ENCODE measurements at regions not wholly inside any gene's neighbourhood (a gene's known extent, or its start where the extent isn't known, plus 50 kb on each side); places are given as distances from the start of the nearest gene placed in this dataset.
"Not testable (repeated sequence)": the region's sequence is repeated elsewhere in the genome, so short reads cannot be mapped to it uniquely, and the experiment has no call there.

- DNase-seq, result not testable (repeated sequence)
Observed at GRCh38 chrX:879756-880698, 249.4 kb downstream of the SHOX start.

DNA sequence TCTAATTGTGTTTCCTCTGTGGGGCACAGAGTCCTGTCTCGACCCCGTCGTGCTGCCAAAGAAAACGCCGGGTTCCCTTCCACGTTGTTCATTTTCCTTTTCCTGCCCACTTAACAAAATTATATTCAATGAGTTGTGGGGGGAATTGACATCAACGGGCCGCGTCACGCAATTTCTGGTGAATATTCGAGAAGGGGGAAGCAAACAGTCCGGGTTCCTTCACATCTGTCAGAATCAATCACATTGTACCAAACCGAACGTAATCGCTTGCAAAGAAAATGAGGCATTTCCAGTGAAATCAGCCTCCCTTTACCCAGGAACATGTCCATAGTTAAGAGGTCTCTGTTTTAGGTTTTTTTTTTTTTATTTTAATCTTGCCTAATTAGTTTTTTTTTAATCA is 243.5 kb downstream of the SHOX start:
- DNase-seq, result no peak

DNA sequence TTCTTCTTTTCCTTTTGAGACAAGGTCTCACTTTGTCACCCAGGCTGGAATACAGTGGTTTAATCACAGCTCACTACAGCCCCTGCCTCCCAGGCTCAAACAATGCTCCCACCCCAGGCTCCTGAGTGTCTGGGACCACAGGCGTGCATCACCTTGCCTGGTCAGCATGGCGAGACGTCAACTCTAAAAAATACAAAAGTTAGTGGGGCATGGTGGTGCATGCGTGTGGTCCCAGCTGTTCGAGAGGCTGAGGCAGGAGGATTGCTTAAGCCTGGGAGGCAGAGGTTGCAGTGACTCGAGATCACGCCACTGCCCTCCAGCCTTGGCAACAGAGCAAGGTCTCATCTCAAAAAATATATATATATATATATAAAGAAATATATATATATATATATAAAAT is 242.4 kb downstream of the SHOX start:
- no peak for DNase-seq

DNA sequence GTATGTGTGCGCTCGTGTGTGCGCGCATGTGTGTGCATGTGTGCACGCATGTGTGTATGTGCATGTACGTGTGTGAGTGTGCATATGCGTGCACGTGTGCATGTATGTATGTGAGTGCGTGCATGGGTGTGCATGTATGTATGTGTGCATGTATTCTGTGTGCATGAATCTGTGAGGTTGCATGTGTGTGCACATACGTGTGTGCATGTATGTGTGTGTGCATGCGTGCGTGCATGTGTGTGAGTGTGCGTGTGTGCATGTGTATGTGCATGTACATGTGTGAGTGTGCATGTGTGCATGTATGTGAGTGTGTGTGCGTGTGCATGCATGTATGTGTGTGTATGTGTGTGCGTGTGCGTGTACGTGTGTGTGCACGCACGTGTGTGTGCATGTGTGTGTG is 241.5 kb downstream of the SHOX start:
- no peak for DNase-seq

- DNase-seq, result no peak
Observed at GRCh38 chrX:871626-872025, 241.0 kb downstream of the SHOX start.

DNA sequence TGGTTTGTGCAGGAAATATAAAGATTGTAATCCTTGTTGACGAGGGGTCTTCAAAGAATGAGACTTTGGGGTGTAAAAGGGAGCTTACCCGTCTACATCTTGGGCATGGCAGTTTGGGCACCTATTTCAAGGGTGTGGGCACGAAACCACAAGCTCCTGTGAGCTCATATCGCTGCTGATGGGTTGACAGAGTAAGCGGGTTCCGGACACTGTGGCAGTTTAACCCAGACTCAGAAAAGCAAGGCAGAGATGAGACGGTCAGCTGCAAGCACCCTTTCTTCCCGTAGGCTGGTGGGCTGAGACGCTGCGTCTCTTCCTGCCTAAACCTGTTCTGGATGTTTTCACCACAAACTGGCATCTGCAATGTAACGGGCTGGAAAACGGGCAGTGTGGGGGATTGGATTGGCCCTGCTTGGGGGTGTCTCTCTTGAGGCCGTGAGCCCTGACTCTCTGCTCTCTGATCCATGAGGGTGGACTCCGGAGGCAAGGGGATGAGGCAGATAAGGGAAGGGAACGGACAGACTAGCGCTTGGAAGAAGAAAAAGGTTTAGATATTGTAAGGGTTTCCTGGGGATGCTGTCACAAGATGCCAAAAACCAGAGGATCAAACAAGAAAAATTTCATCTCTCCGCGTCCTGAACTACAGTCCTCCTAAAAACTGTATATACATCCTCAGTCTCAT is 237.5 kb downstream of the SHOX start:
- DNase-seq, result no peak

- DNase-seq, result no peak
Observed at GRCh38 chrX:867502-867901, 236.9 kb downstream of the SHOX start.

- DNase-seq, result no peak
Observed at GRCh38 chrX:866441-866990, 235.9 kb downstream of the SHOX start.

DNA sequence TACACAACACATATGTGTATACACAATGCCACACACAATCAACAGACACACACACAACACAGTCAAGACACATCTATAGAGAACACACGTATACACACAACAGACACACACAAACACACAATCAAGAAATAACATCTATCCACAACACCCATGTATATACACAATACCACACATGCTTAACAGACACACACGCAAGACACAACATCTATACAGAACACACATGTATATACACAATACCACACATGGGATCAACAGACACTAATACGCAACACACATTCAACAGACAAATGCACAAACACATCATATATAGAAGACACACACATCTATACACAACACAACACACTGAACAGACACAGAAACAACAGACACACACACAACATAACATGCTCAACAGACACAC is 234.8 kb downstream of the SHOX start:
- no peak for DNase-seq

- no peak for DNase-seq
Observed at GRCh38 chrX:861921-862320, 231.3 kb downstream of the SHOX start.

DNA sequence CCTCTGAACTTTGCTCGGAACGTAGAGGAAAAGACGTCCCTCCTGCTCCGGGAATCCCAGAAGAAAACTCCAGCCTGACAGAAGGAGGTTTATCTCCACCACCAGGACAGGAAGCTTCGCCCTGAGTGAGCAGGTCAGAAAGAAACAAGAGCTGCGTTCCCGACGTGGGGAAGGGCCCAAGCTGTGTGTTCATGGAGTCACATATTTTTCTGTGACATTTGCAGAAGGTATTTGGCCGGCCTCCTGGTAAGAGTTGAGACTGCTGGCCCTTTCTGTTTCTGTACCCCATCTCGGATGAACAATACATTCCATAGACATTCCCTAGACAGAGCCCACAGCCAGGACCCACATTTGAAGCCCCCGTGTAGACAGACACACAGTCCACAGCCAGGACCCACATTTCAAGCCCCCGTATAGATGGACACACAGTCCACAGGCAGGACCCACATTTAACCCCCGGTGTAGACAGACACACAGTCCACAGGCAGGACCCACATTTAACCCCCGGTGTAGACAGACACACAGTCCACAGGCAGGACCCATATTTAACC is 230.8 kb downstream of the SHOX start:
- DNase-seq, result no peak

- no peak for DNase-seq
Observed at GRCh38 chrX:859329-859728, 228.7 kb downstream of the SHOX start.

DNA sequence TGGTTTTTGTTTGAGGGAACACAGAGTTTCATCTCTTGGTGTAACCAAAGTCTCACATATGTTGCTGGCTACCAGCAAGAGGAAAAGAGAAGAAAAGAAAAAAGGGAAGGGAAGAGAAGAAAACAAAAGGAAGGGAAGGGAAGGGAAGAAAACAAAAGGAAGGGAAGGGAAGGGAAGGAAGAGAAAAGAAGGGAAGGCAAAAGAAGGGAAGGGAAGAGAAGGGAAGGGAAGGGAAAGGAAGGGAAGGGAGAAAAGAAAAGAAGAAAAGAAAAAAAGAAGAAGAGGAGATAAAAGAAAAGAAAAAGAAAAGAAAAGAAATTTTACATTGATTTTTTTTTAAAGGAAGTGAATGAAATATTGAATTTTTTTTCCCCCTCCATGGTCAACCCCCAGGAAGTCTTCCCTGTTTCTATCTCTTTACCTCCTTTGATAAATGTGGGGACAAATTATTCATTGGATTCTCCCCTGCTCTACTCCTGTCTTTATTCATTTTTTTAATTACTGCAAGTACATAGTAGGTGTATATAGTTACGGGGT is 228.0 kb downstream of the SHOX start:
- no peak for DNase-seq

- no peak for DNase-seq
Observed at GRCh38 chrX:857376-857775, 226.8 kb downstream of the SHOX start.

- no peak for DNase-seq
Observed at GRCh38 chrX:856566-857290, 226.1 kb downstream of the SHOX start.

DNA sequence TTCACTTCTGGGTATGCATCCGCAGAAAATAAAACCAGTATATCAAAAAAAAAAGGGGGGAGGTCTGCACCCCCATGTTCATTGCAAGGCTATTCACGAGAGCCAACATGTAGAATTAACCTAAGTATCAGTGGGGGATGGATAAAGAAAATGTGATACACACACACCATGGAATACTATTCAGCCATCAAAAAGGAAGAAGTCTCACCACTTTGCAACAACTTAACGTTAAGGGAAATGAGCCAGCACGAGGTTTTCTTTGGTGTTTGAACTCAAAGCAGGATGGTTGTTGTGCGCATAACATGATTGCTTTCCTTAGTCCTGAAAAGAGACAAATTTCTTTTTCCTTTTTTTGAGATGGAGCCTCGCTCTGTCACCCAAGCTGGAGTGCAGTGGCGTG is 222.7 kb downstream of the SHOX start:
- DNase-seq, result no peak

- DNase-seq, result no peak
Observed at GRCh38 chrX:850471-850916, 219.9 kb downstream of the SHOX start.

DNA sequence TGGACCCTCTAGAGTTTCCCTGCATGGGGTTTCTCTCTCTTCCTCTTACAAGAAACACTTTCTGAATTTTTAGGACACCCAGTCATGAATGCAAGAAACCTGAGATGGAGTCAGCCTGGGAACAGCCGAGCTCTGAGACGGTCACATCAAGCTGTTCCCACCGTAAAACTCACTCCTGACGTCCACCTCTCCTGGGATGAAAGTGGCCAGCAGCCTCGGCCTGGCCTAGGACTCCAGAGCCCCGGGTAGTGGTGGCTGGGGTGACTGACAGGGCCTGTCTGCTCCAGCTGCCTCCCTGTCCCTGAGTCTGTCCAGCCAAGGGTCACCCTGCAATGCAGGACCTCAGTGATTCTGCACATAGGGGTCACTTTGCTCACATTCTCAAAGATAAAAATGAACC is 217.8 kb downstream of the SHOX start:
- DNase-seq, result no peak

DNA sequence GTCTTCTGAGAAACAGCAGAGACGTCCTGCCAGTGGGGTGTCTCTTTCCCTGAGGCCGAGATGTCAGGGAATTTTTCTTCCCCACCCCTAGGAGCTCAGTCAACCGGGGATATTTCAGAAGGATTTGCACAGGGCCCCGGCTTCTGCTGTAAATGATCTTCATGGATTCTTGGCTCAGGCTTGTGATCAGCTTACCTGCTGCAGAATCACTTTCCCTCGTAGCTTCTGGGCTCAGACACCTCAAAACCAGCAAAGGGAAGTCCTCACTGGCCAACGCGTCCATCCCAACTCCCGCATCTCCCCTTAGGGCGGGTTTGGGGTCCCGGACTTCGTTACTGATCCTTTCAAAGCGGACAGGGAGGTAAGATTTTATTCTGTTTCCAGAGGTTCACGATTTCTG is 212.7 kb downstream of the SHOX start:
- no peak for DNase-seq

- DNase-seq, result no peak
Observed at GRCh38 chrX:840556-840955, 210.0 kb downstream of the SHOX start.

- DNase-seq, result not testable (repeated sequence)
Observed at GRCh38 chrX:838666-839065, 208.1 kb downstream of the SHOX start.

GRCh38 chrX:835857-836256 is 205.3 kb downstream of the SHOX start:
- DNase-seq, result not testable (repeated sequence)

DNA sequence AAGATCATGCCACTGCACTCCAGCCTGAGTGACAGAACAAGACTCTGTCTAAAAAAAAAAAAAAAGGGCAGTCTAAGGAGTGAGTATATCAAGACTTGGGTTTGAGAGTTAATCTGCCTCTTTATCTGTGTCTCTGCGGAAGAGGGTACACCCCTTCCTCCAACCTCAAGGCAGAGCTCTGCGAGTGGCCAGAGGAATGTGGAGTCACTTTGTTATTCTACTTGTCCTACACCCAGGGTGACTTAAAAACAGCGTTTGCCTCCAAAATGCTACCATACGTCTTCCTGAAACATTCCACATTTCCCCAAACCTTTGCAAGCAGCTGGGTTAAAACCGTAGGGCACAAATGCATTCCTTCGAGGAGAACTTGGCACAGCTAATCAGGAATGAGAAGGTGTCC is 199.9 kb downstream of the SHOX start:
- no peak for DNase-seq

All from activated CD4-positive, alpha-beta T cell treated with anti-CD3 and anti-CD28 coated beads, Interleukin-2, amount 50 U/mL, for 16 hours (primary cell).